GM12892 (cell line): ENCODE measurements at regions not wholly inside any gene's neighbourhood (a gene's known extent, or its start where the extent isn't known, plus 50 kb on each side); places are given as distances from the start of the nearest gene placed in this dataset.

Experiments used
- POLR2A ChIP-seq: IDR thresholded peaks from 2 replicates; pipeline ENCODE4 v1.6.1; 2011; ENCODE audit warnings: low read depth, low read length, control low read depth
- POLR2AphosphoS5 ChIP-seq: IDR thresholded peaks from 2 replicates; pipeline ENCODE4 v1.6.1; 2011; ENCODE audit warnings: low read depth, low read length, control low read depth
- TAF1 ChIP-seq: IDR thresholded peaks from 2 replicates; pipeline ENCODE4 v1.6.1; 2011; ENCODE audit warnings: low read depth, mild to moderate bottlenecking, control low read depth, low read length, borderline replicate concordance

DNA sequence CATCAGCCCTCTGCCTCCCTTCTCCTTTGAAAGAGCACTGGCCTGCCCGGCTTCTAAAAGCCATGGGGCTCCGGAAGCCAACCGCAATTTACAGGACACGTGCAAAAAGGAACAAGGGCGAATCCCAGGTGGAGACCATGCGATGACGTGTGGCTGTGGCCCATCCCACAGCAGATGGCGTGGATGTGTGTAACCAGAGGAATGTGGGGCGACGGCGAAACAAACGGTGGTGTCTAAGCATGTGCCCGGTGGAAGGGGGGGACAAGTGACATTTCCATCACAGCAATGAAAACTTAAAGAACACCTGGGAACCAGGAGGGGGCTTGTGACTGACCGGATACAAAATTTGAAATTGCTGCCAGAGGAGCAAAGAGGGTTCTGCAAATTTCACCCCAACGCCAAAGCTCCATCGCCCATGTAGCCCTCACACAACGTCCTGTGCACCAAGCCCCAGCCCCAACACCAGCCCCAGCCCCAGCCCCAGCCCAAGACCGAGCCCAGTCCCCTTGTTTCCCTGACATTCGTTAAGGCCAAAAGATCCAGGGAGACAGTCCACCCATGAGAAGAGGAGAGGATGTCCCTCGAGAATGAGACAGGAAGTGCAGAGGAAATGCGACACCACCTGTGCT, 159.7 kb upstream of the ZNF337 start:
- TF ChIP-seq TAF1 (no peak), POLR2AphosphoS5 (no peak), POLR2A (no peak)
